Fibroblast of villous mesenchyme (primary cell): ENCODE measurements at regions not wholly inside any gene's neighbourhood (a gene's known extent, or its start where the extent isn't known, plus 50 kb on each side); places are given as distances from the start of the nearest gene placed in this dataset.
A peak's percentile ranks its signal among the peaks of the same experiment; 100 is the strongest.

Source experiments
- DNase-seq: peaks from one replicate; pipeline ENCODE4 v3.0.0-alpha.2; 2010; ENCODE audit warnings: low read depth
- H3K4me3 ChIP-seq: 2 replicates; pipeline ENCODE4 v1.5.1; 2011; ENCODE audit warnings: low read depth, mild to moderate bottlenecking, low read length
- CTCF ChIP-seq: IDR thresholded peaks from 2 replicates; pipeline ENCODE4 v1.5.1; 2012; ENCODE audit warnings: low read depth, mild to moderate bottlenecking, low read length; ENCODE audit not compliant: insufficient read depth

DNA sequence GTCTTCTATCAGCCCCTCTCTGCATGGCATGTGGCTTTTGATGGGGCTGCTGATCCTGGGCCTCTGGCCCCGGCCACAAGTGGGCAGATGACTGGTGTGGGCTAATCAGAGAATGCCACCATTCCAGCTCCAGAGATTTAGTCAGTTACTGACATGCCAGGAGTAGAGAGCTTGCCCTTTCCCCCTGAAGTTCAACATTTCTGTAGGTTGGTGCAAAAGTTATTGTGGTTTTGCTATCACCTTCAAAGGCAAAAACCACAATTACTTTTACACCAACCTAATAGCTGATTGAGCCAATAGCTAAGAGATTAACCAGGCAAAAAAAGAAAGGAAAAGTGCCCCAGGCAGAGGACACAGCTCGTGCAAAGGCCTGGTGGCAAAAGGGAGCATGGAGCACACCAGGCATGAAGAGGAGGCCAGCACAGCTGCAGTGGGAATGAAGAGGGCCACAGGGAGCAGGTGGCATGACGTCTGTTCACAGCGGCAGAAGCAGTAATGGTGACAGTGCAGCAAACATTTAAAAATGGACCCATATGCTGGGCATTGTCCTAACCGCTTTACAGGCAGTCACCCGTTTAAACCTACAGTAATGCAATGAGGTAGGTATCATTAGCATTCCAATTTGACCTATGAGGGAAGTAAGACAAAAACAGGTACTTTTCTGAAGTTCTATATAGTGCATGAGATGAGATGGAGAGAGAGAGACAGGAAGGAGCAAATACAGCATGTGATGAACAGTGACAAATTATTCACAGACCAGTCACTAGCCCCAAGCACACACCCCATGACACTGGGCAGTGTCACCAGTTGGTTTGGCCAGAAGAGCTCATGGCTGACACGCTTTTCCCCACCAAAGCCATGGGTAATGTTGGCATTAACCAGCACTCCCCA lies 373.0 kb upstream of the PROK2 start:
- no peak for TF ChIP-seq CTCF
- H3K4me3 ChIP-seq = no peak overlapping the region
- no peak for DNase-seq

- peak; percentile 96 for DNase-seq
- no peak for TF ChIP-seq CTCF
- no peak overlapping the region for H3K4me3 ChIP-seq
Measured at GRCh38 chr3:72155391-72156064, 370.6 kb upstream of the PROK2 start.

GRCh38 chr3:72154391-72155335 lies 369.7 kb upstream of the PROK2 start:
- DNase-seq = peak; percentile 68
- no peak for TF ChIP-seq CTCF
- no peak overlapping the region for H3K4me3 ChIP-seq

GRCh38 chr3:72153477-72154314 lies 368.7 kb upstream of the PROK2 start:
- TF ChIP-seq CTCF = no peak
- no peak for DNase-seq
- H3K4me3 ChIP-seq = no peak overlapping the region

DNA sequence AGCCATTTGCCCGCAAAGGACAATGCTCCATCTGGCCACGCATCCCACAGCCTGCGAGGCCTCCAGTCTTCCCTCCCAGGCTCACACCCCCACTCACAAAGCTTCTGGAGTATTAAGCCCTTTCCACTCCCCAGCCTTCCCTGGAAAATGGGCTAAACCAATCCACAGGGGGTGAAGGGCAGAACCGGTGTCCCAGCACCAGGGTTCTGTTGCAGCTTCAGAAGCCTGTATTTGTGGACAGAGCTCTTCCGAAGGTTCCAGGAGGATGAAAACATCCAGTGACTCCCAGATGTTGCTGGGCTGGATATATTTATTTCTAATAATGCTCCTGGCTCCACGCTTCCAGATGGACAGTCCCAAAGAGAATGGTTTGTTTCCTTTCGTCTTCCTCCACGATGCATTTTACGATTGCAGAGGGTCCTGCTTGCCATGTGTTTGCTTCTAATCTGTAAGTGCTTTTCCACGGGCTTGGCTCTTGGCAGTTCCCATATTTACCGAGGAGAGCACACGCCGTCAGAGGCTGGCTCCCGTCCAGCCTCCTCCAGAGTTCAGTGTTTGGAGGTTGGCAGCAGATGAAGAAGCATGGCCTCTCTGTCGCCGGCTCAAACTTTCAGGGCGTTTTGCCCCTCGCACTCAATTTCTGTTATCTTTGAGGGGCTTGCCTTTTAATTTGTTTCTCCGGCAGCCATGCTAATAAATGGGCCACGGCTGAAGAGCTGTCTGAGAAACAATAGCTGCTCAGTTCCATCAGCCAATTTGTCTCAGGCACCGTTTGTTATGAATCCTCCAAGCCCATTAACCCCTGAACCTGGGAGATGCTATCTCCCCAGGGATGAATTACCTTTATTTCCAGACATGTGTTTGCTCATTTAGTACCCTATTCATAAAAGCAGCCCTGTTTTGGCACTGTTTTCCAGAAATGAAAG lies 367.9 kb upstream of the PROK2 start:
- no peak for TF ChIP-seq CTCF
- DNase-seq = peak; percentile 94
- peak overlapping the region; percentile 44 for H3K4me3 ChIP-seq
